Vagina (tissue), 2 donors: ENCODE measurements at regions not wholly inside any gene's neighbourhood (a gene's known extent, or its start where the extent isn't known, plus 50 kb on each side); places are given as distances from the start of the nearest gene placed in this dataset.

Experiments
- CTCF ChIP-seq, 3 experiments: fragments of 450-650 bp in 2 of 3; fragments of 200-600 bp in 1 of 3; sonication (generic) in 1 of 3; IDR thresholded peaks; one replicate each; pipeline ENCODE4 v1.5.1; 2017 to 2019; ENCODE audit warnings: antibody characterized with exemption in 3 of 3, mild to moderate bottlenecking in 2 of 3, moderate library complexity in 2 of 3
- POLR2A ChIP-seq, 2 donors: fragments of 450-650 bp; IDR thresholded peaks; one replicate each; pipeline ENCODE4 v1.6.1; 2017; ENCODE audit warnings: antibody characterized with exemption in 2 of 2, mild to moderate bottlenecking in 2 of 2, moderate library complexity in 2 of 2

- TF ChIP-seq CTCF (IDR thresholded peaks at IDR 0.05) = no peak
- no peak for TF ChIP-seq POLR2A (IDR thresholded peaks at IDR 0.05)
These were observed 209.5 kb upstream of the FGF13 start for GRCh38 chrX:138921031-138921430.
